Ramos (cell line): ENCODE measurements at regions not wholly inside any gene's neighbourhood (a gene's known extent, or its start where the extent isn't known, plus 50 kb on each side); places are given as distances from the start of the nearest gene placed in this dataset.
"Not testable (repeated sequence)": the region's sequence is repeated elsewhere in the genome, so short reads cannot be mapped to it uniquely, and the experiment has no call there.

Experiments
- in situ Hi-C: fragments of 300-500 bp; cut with MboI; formaldehyde crosslinking; loops from one replicate; pipeline ENCODE4 v1.14.3; 2022; ENCODE audit warnings: low sequenced_read_pairs; ENCODE audit not compliant: unreplicated experiment

- in situ Hi-C loops: no loop called here
These were observed 147.1 kb upstream of the LPP start for GRCh38 chr3:188006726-188007393.

DNA sequence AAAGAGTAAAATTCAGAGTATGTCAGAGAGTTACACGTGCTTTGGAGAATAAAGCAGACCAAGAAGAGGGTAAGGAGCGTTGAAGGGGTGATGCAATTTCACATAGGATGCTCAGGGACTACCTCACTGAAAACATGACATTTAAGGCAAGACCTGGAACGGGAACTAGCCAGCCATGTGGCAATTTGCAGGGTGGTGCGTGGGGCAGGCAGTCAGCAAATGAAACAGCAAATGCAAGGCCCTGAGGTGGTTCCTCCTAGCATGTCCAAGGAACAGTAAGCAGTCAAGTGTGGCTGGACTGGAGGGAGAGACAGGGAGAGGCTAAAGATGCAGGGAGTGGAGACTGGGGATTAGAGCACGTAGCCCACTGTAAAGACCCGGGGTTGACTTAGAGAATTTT, 146.1 kb upstream of the LPP start:
- in situ Hi-C loops: no loop called here

DNA sequence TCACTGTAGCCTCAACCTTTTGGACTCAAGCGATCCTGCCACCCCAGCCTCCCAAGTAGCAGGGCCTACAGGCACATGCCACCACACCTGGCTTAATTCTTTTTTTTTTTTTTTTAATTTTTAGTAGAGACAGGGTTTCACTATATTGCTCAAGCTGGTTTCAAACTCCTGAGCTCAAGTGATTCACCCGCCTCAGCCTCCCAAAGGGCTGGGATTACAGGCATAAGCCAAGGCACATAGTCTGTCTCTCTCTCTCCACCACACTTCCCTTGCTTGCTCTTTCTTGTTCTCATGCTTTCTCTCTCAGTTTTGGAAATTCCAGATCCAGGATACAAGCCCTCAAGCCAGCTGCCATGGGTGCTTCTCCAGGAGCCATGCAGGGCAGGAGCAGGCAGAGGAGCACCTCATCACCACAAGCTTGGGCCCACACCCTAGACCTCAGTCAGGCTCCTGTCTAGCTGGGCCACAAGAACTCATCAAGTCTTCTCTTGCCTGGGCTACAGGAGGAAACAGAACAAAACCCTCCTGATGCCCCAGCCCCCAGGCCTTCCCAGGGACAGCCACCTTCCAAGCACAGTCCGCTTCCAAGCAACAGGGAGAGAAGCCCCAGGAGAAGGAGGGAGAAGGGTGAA, 145.3 kb upstream of the LPP start:
- in situ Hi-C loops: no loop called here

GRCh38 chr3:188010478-188010877, 143.5 kb upstream of the LPP start:
- in situ Hi-C loops: no loop called here

- in situ Hi-C loops: no loop called here
These were observed 134.2 kb upstream of the LPP start for GRCh38 chr3:188019727-188020126.

GRCh38 chr3:188021041-188021440, 132.9 kb upstream of the LPP start:
- in situ Hi-C loops: no loop called here

DNA sequence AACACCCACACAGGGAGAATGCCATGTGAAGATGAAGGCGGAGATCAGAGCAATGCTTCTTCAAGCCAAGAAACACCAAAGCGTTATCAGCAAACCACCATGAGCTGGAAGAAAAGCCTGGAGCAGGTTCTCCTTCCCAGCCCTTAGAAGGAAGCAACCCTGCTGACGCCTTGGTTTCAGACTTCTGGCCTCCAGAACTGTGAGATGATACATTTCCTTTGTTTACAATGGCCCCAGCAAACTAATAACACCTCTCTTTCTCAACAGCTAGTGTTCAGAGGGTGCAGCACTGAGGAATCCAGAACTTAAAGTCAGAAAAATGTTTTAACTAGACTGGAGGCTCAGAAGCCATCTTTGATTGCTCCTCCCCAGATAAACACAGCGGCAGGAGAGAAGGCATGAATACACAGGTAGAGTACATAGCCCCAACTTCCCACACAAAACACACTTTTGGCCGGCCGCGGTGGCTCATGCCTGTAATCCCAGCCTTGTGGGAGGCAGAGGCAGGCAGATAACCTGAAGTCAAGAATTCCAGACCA, 132.4 kb upstream of the LPP start:
- in situ Hi-C loops: no loop called here

DNA sequence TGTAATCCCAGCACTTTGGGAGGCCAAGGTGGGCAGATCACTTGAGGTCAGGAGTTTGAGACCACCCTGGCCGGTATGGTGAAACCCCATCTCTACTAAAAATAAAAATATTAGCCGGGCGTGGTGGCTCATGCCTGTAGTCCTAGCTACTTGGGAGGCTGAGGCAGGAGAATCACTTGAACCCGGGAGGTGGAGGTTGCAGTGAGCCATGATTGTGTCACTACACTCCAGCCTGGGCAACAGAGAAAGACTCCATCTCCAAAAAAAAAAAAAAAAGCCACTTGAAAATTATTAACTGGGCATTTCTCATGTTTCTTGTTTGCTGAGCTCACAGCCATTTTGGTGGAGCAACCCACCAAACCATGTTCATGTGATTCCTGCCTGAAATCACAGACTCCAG, 131.1 kb upstream of the LPP start:
- in situ Hi-C loops: not testable (repeated sequence)

GRCh38 chr3:188025555-188025954, 128.4 kb upstream of the LPP start:
- in situ Hi-C loops: no loop called here

DNA sequence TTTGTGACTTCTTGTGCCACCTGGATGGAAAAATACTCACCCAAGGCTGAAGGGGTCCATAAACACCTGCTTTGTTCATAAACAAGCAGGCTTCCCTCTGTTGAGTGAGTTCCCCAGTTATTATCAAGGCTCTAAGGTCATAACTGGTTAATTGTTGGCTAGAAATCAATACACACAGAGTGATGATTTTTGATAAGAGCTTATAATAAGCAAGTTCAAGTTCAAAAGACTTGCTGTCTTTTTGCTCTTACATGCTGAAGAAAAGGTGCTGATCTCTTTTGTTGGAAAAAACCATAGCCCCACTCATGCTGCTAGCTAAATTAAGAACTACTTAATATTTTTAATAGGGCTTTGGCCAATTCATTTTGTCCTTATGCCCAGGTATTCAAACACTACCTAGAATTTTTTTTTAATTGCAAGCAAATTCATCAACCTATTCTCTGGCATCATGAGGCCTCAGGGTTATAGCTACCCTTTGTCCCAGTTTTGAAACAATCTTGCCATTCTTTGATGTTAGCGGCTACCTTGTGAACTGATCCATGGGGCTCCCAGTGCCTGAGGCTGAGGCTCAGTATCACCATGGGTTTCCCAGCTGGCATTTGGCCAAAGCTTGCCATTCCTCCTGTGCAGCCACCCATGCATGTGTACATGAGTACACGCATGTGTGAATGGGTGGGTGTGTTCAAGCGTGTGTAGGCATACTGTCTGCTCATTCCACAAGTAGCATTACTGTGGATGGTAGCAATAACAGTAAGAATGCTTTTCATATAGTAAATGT, 127.6 kb upstream of the LPP start:
- in situ Hi-C loops: no loop called here

- in situ Hi-C loops: no loop called here
These were observed 122.8 kb upstream of the LPP start for GRCh38 chr3:188031121-188031520.

- in situ Hi-C loops: no loop called here
These were observed 119.0 kb upstream of the LPP start for GRCh38 chr3:188034989-188035388.

DNA sequence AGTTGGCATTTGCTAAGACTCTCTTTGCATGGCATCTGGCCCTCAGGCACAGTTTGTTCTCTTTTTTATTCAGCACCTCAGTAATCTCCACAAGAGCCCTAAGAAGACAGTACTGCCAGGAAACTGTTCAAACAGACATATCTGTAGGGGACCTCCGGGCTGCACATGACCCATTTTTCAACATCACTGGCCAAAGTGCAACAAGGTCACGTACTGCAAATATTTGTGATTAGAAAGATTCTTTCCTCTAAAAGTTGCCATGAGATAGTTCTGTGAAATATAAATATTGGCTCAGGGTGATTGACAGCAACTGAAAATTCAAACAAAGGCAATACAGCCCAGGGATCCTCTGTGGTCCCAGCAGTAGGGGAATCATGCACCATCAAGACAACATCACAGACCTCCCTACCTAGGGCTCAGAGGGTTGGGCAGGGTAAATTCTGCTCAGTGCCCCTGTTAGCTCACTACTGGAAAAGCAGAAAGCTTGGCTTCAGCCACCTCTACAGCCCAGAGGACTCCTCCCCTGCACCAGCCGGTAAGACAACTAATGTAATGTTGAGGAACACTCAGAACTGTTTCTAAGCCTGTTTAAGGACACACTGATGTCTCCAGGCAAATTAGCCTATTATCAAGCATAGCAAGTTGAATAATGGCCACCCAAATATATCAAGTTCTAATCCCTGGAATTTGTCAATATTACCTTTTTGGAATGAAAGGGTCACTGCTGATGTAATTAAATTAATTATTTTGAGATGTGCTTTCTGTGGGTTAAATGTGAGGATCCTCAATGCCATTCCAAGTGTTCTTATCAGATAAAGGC, 117.4 kb upstream of the LPP start:
- in situ Hi-C loops: no loop called here

GRCh38 chr3:188037195-188037718, 116.7 kb upstream of the LPP start:
- in situ Hi-C loops: no loop called here

GRCh38 chr3:188037965-188038581, 115.9 kb upstream of the LPP start:
- in situ Hi-C loops: no loop called here

DNA sequence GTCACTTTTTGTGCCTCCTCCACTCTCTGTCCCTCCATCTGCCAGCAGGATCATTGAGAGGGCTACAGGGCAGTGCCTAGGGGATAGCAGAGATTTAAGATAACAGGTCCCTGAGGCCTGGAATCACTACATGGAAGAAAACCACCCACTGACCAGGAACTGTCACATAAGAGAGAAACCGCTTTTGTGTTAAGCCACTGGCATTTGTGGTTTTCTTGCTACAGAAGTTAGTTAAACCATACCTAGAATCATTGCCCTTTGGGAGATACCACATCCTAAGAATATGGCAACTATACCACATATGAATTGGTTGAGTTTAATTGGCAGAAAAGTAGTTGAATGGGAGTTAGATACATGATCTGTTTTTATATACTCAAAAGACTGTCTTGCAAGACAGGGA, 112.8 kb upstream of the LPP start:
- in situ Hi-C loops: no loop called here

DNA sequence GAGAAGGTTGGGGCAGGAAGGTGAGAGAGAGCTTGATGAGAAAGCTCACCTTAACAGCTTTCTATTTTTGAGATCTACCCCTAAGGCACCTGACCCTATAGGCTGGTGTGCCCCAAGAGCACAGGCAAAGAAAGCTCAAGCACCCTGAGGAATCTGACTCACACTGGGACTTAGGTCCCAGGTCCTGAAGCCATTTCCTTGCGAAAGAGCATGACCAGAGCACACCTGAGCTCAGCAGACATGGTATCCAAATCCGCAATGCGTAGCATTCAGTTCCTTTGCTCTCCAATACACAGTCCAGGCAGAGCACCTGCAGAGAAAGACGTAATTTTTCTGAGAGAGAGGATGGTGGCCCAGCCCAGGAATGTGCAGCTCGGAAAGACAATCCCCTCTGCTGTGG, 112.1 kb upstream of the LPP start:
- in situ Hi-C loops: no loop called here

DNA sequence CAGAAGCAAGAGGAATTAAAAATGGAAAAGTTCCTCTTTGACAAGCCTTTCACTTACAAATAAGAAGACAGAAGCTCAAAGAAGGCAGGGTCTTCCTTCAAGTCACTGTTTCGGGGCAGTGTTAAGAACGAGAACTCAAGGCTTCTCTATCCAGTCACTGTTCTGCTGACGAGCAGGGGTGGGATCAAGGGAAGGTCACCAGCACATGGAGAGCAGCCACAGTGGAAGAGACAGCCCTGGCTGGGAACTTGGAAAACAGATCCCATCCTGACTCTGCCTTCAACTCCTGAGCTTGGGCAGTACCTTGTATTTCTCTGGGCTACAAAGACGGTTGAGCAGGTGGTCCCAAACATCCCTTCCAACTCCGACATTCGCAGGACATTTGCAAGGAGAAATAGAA, 111.5 kb upstream of the LPP start:
- in situ Hi-C loops: no loop called here

- in situ Hi-C loops: no loop called here
These were observed 110.1 kb upstream of the LPP start for GRCh38 chr3:188043891-188044290.
